ENCODE measurements at regions not wholly inside any gene's neighbourhood (a gene's known extent, or its start where the extent isn't known, plus 50 kb on each side); places are given as distances from the start of the nearest gene placed in this dataset.
A peak's percentile ranks its signal among the peaks of the same experiment; 100 is the strongest.
"Not testable (repeated sequence)": the region's sequence is repeated elsewhere in the genome, so short reads cannot be mapped to it uniquely, and the experiment has no call there.

- DNase-seq = no peak
Observed at GRCh38 chr13:62524061-62524460, 1108.4 kb upstream of the PCDH20 start.

- peak; percentile 17 to 18 for DNase-seq
Observed at GRCh38 chr13:62512194-62513141, 1096.8 kb upstream of the PCDH20 start.

DNA sequence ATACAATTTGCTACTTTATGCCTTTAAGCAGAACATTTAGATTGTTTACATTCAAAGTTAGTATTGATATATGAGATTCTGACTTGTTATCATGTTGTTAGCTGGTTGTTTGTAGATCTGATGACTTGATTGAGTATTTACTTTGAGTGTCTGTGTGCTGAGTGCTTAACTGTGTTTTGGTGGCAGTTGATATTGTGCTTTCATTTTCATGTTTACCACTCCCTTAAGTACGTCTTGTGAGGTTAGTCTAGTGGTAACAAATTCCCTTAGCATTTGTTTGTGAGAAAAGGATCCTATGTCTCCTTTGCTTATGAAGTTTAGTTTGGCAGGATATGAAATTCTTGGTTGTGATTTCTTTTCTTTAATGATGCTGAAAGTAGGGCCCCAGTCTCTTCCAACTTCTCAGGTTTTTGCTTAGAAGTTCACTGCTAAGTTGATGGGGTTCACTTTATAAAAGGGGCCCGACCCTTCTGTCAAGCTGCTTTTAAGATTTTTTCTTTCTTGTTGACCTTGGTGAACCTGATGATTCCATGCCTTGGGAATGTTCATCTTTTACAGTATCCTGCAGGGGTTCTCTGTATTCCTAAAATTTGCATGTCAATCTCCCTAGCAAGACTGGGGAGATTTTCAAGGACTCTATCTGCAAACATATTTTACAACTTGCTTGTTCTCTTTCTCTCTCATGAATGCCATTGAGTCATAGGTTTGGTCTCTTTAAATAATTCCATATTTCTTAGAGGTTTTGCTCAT is 1095.4 kb upstream of the PCDH20 start:
- DNase-seq = no peak

DNA sequence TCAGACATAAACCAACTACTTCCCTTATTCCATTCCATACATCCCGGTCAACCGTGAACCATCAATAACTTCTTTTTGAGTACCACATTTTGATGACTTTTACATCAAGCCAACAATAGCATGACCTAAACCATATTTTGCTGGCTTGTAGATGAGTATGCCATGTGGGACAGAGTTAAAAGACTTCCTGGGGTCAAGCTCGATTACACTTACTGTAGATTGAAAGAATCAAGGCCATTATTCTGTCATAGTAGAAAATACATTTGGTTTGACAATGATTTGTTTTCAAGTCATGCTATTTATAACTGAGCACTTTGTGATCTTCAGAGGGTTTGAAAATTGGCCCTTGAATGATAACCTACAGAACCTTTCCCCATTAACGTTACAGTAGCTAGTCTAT is 1086.9 kb upstream of the PCDH20 start:
- no peak for DNase-seq

GRCh38 chr13:62489731-62490130 is 1074.1 kb upstream of the PCDH20 start:
- DNase-seq = no peak

DNA sequence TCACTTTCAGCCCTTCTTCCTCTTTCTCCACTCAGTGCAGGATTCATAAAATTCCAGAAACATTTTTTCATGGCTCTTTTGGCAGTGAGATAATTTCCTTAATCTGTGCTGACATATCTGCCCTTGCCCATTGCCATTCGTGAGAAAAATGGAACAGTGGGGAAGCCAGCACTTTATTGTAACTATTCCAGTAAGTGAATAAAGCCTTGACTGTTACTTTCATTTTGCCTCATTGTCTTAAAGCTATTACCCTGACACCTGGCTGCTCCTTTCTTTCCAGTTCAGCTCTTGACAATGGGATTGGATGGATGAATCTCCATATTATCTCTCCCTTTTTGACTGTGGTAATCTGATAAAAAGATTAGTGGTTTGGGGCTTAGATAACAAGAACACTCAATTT is 1068.1 kb upstream of the PCDH20 start:
- no peak for DNase-seq

- no peak for DNase-seq
Observed at GRCh38 chr13:62482351-62482750, 1066.7 kb upstream of the PCDH20 start.

DNA sequence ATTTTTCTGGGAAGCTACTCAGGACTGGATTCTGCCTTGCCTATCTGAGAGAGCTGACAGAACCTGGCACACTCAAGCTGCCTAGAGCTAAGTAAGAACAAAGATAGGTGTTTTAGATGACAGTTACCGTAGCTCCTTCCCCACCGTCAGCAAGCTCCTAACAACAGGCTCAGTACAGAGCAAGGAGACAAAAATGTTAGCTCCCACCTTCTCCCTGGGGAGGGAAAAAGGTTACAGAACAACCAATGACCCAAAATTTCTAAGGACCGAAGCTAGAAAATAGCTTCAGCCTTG is 1058.2 kb upstream of the PCDH20 start:
- no peak for DNase-seq

DNA sequence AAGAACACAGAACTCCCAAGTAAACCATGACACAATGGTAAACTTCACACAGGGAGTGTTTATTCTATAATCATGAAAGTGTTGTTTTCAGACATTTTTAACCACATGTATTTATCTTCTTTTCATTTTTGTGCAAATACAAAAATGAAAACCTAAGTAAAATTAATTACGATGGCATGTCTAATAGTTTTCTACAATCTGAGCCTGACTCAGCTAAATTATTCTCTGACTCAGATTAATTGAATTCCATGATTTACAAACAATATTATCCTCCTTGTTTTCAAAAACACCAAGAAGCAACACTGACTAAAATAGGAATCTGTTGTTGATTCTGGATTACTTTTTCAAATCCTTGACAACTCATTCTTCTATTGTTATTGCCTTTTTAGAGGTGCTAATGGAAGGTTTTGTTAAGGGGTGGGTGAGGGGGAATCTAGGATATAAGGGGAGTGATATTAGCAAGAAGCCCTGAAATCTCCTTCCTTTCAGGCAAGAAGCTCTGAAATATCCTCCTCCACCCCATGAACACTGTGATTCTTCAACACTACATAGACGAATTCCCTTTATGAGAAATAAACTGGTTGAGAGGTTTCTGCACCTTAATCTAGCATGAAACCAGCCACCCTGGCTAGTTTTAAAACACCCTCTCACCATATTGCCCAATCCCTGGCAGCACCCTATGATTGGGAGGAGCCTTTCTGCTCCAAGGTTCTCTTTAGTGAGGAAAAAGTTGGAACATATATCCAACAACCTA is 1057.7 kb upstream of the PCDH20 start:
- DNase-seq = no peak

GRCh38 chr13:62453761-62454160 is 1038.1 kb upstream of the PCDH20 start:
- no peak for DNase-seq

- DNase-seq = no peak
Observed at GRCh38 chr13:62450759-62451158, 1035.1 kb upstream of the PCDH20 start.

DNA sequence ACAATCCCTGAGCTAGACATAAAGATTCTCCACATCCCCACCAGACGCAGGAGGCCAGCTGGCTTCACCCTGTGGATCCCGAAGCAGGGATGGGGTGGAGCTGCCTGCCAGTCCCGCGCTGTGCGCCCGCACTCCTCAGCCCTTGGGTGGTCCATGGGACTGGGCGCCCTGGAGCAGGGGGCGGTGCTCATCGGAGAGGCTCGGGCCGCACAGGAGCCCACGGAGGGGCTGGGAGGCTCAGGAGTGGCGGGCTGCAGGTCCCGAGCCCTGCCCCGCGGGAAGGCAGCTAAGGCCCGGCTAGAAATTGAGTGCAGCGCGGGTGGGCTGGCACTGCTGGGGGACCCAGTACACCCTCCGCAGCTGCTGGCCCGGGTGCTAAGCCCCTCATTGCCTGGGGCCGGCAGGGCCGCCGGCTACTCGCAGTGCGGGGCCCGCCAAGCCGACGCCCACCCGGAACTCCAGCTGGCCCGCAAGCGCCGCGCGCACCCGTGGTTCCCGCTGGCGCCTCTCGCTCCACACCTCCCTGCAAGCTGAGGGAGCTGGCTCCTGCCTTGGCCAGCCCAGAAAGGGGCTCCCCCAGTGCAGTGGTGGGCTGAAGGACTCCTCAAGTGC is 1032.2 kb upstream of the PCDH20 start:
- DNase-seq = not testable (repeated sequence)

DNA sequence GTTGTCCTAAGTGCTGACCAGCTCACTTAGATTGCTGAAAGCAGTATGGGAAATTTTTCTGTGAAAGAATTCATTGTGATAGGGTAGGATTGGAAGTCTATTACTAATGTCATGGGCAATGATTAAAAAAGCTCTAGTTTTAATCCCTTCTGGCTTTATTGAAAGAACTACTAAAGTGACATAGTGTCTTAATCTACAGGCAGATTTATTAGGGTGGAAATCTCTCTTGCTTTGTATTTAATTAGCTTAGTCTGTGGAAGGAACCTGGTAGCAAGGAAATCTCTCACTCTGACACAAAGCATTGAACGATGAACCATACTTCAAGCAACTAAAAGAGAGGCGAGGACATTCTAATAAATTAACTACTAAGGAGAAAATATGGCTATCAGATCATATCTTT is 1029.2 kb upstream of the PCDH20 start:
- DNase-seq = no peak

- no peak for DNase-seq
Observed at GRCh38 chr13:62434081-62434480, 1018.4 kb upstream of the PCDH20 start.

- no peak for DNase-seq
Observed at GRCh38 chr13:62433660-62434059, 1018.0 kb upstream of the PCDH20 start.

- DNase-seq = no peak
Observed at GRCh38 chr13:62432906-62433305, 1017.3 kb upstream of the PCDH20 start.

DNA sequence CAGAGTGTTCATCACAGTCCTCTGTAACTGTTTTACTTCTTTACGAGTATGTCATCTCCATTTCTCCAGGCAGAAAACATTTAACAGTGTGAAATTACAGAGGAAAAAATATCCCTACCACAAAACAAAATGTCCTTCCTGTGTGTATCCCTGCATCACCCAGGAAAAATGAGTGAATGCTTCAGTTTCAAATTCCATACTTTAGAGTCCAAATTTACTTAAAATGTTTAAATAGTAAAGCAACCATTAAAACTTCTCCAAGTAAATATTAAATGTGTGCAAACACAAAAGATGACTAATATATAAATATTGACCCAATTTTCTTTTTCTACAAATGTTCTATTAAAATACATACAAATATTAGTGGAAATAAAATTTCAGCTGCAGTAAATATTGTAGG is 1016.6 kb upstream of the PCDH20 start:
- no peak for DNase-seq

DNA sequence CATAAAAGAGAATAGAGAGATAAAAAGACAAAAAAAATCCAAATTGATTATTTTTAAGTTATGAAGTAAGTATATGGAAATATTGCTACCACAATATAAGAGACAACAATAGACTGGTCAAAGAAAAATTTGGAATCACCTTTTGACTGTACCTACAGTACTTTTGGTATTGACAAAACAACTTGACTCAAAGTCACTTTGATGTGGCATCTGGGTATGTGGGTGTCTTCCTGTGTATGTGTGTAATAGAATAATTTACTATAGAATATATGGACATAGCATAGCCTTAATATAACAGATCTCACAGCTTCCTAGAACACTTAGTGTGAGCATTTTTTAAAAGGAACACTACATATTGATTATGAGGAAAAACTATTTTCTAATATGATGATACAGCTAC is 1016.2 kb upstream of the PCDH20 start:
- DNase-seq = no peak

GRCh38 chr13:62418872-62419271 is 1003.2 kb upstream of the PCDH20 start:
- no peak for DNase-seq

GRCh38 chr13:62418376-62418775 is 1002.7 kb upstream of the PCDH20 start:
- DNase-seq = no peak

DNA sequence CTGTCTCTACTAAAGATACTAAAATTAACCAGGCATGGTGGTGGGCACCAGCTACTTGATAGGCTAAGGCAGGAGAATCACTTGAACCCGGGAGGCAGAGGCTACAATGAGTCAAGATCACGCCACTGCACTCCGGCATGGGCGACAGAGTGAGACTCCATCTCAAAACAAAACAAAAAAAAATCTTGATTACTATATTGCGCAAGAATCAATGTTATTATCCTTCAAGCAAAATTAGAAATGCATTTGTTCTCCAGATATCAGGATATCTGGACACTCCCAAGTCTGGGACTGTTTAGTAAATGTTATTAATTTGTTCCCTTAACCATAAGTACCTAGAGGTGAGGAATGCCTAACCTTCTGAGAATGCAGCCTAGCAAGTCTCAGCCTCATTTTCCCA is 992.2 kb upstream of the PCDH20 start:
- no peak for DNase-seq

- DNase-seq = no peak
Observed at GRCh38 chr13:62388515-62388914, 972.9 kb upstream of the PCDH20 start.

- DNase-seq = no peak
Observed at GRCh38 chr13:62387647-62388046, 972.0 kb upstream of the PCDH20 start.

Data from activated T-cell treated with anti-CD3 and anti-CD28 coated beads, Interleukin-2, amount 50 U/mL, for 48 hours (primary cell).